ENCODE measurements at regions not wholly inside any gene's neighbourhood (a gene's known extent, or its start where the extent isn't known, plus 50 kb on each side); places are given as distances from the start of the nearest gene placed in this dataset.
"Not testable (repeated sequence)": the region's sequence is repeated elsewhere in the genome, so short reads cannot be mapped to it uniquely, and the experiment has no call there.

DNA sequence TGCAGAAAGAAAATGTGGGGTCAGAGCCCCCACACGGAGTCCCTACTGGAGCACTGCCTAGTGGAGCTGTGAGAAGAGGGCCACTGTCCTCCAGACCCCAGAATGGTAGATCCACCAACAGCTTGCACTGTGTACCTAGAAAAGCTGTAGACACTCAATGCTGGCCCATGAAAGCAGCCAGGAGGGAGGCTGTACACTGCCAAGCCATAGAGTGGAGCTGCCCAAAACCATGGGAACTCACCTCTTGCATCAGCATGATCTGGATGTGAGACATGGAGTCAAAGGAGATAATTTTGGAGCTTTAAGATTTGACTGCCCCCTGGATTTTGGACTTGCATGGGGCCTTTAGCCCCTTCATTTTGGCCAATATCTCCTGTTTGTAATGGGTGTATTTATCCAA, 452.3 kb downstream of the MRPL39 start:
- DNase-seq (ENCODE audit: low read depth, low spot score), result not testable (repeated sequence)

DNA sequence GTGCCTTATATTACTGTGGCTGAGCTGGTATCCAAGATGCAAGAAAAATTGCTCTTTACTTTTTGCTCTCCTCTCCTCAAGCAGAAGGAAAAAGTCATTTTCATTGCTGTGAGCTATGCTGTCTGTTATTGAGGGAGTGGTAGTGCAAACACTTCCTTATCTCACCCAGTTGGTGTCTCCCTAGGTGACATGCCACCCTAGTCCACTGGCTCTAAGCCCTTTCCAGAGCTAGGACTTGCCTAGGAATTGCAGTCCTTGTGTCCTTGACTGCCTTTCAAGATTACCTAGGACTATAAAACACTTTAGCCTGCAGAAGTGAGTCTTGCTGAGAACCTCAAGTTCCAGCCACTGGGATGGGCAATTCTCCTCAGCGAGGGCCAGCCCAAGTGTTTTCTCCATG, 458.3 kb downstream of the MRPL39 start:
- DNase-seq (ENCODE audit: low read depth, low spot score), result no peak

DNA sequence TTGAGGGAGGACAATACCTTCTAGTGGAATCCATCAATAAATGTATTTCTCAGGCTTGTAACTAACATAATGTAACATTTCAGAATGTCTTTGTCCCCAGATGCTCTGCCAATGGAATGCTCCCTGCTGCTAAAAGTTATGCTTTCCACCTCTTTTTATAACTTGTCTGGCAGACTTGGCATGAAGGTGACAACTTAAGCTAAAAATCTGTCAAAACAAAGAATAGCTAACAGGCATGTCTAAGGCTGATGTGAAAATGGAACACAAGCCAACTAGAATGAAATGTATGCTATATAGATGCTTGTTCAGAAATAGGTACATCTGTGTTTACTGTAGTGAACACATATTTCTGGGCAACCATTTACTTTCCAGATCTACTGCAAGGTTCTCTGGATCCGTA, 467.9 kb downstream of the MRPL39 start:
- no peak for DNase-seq (ENCODE audit: low read depth, low spot score)

DNA sequence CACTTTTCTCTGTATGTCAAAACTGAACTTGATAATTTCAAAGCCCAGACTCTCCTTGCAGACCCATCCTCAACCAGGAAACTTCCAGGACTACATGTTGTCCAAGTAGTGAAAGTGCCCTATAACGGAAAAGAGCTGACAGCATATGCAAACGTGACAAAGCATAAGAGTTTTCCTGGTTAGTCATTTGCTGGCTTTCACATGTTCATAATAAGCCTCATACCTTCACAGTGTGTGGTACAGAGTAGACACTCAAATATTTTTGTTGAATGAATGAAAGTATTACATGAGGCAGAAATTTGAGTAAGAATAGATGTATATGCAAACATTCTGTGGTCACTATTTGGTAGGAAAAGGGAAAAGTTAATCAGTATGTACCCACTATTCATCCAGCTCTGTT, 473.3 kb downstream of the MRPL39 start:
- no peak for DNase-seq (ENCODE audit: low read depth, low spot score)

DNA sequence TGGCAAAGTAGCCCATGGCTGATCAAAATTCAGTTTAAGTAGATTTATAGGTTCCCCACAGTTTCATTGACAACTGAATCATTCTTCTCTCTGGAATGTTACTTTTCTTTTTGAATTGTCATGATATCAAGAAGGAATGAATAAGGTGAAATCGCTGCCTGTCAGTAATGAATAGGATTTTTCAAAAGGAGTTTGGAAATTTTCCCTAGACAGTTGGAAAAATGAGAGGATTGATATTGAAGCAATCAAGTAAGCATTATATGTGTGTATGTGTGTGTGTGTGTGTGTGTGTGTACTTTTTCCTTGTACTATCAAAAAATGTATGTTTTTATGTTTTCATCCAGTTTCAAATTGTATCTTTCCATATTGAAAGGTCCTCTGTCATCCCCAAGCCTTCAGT, 479.5 kb downstream of the MRPL39 start:
- no peak for DNase-seq (ENCODE audit: low read depth, low spot score)

DNA sequence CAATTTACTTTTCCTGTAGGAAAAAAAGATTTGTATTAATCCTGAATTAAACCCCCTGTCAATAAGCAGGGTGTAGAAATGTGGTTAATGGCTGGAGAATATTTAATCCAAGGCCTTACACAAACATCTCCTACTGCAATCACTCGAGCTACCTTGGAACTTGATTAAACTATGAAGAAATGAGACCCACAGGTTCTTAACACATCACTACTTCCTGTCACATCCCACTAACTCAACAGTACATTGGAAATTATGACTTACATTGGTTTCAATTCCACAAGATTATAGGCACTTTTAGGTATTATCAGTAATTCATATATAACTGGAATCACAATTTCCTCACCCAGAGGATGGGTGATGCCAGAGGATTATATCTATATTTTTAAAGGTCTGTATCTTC, 480.3 kb downstream of the MRPL39 start:
- DNase-seq (ENCODE audit: low read depth, low spot score), result no peak

DNA sequence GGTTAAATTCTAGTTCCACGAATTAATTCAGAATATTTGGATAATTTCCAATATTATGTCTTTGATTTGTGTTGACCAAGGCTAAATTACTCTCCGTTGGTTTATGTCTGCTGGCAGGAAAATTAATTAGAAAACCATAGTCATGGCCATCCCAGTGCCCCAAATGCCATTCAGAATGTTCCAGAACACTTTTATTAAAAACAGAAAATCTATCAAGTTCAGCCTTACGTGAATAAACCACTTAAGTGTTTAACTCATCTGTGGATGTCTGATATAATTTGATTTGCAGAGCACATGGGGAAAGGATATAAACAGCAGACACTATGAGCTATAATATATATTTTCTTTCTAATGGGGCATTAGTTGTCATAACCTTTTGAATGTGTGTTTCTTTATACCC, 480.7 kb downstream of the MRPL39 start:
- no peak for DNase-seq (ENCODE audit: low read depth, low spot score)

DNA sequence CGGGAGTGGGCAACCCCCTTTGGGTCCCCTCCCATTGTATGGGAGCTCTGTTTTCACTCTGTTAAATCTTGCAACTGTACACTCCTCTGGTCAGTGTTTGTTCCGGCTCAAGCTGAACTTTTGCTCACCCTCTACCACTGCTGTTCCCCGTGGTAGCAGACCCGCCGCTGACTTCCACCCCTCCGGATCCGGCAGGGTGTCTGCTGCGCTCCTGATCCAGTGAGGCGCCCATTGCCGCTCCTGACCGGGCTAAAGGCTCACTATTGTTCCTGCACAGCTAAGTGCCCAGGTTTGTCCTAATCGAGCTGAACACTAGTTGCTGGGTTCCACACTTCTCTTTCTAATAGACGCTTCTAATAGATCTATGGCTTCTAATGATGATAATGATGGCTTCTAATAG, 488.6 kb downstream of the MRPL39 start:
- DNase-seq (ENCODE audit: low read depth, low spot score), result no peak

DNA sequence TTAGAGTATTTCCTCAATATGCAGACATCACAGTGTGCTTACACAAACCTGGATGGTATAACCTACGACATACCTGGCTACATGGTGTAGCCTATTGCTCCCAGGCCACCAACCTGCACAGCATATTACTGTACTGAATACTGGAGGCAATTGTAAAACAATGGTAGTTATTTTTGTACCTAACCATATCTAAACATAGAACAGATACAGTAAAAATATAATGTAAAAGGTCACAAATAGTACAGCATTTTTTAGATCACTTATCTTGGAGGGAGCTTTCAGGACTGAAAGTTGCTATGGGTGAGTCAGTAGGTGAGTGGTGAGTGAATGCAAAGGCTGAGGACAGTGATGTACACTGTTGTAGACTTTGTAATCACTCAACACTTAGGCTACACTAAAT, 492.3 kb downstream of the MRPL39 start:
- DNase-seq (ENCODE audit: low read depth, low spot score), result no peak

DNA sequence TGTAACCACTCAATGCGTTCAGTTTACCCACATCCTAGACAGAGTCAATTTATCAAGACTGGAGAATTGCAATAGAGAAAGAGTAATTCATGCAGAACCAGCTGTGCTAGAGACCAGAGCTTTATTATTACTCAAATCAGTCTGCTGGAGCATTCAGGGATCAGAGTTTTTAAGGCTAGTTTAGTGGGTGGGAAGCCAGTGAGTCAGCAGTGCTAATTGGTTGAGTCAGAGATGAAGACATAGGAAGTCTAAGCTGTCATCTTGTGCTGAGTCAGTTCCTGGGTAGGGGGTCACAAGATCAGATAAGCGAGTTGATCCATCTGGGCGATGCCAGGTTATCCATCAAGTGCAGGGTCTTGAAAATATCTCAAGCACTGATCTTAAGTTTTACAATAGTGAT, 499.6 kb downstream of the MRPL39 start:
- DNase-seq (ENCODE audit: low read depth, low spot score), result no peak

DNA sequence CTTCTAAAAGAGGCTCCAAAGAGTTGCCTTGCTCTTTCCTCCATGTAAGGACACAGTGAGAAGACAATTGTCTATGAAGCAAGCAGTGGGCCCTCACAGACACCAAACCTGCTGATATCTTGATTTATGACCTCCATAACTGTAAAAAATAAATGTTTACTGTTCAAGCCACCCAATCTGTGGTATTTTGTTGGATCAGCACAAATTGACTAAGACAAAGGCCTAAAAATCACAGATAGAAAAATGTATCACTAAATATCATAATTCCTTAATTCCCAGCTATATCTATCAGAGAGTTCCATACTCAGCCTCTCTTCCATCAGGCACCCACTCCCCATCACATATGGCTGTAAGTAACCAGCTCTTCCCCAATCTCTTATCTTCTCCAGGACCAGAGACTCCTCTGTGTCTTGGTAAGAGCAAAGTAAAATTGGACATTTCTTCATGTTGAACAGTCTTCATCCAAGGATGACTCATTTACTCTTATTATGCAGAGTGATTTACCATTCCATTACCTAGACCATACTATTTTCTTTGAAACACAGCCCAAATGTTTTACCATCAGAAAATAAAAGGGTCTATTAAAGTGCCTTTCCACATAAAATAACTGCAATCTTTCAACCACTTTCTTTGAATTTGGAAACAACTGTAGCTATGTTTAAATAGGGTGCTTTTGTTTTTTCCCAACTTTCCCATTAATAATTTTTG, 503.6 kb downstream of the MRPL39 start:
- DNase-seq (ENCODE audit: low read depth, low spot score), result no peak

DNA sequence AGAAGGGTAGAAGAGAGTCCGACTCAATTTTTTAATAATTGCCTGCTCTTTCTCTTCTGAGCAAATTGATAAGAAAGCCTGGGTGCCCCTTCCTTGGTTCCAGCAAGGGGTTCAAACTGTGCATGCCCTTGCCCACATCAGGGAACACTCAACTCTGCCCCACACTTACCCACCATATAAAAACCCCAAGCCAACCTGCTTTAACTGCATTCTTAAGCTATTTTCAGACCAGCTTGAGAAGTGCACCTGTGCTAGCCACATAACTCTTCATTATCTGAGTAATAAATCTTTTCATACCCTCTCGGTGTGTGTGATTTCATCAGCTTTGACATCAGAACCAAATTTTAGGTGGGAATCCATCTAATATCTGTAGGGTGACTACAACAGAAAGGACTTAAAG, 509.6 kb downstream of the MRPL39 start:
- DNase-seq (ENCODE audit: low read depth, low spot score), result no peak

DNA sequence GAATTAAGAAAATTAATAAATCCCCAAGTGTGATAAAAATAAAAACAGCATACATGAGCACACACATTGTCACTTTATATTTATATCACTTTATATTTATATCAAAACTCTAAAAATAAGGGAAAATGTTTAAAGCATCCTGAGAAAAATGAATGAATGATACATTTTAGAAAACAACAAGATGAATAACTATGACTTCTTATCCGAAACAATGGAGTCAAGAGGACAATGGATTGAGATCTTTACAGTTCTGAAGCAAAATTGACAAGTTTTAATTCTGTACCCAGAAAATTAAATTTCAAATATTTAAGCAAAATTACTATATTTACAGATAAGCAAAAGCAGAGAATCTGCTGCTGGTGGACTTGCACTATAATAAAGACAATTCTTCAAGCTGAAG, 512.6 kb downstream of the MRPL39 start:
- DNase-seq (ENCODE audit: low read depth, low spot score), result no peak

DNA sequence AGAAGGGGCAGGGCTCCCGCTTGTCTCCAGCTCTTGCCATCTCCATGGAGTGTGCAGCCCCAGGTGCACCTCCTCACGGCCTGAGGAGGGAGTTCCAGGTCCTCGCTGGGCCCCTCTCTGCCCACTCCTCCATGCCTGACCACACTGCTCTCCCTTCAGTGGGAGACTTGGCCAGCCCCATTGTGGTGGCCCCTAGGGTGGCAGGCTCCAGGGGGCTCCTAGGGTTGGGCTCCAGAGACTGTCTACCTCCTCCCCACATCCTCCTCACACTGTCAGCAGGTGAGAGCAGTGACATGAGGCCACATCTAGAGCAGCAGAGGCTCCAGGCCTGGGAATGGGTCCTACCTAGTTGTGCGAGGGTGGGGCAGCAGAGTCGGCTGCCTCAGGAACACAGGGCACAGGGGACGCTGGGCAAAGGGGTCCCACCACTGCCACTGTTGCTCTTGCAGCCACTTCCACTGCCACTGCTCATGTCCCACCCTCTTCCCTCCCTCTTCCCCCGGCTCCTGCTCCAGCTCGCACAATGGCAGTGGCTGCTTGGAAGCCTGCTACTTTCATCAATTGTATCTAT, 514.8 kb downstream of the MRPL39 start:
- no peak for DNase-seq (ENCODE audit: low read depth, low spot score)

DNA sequence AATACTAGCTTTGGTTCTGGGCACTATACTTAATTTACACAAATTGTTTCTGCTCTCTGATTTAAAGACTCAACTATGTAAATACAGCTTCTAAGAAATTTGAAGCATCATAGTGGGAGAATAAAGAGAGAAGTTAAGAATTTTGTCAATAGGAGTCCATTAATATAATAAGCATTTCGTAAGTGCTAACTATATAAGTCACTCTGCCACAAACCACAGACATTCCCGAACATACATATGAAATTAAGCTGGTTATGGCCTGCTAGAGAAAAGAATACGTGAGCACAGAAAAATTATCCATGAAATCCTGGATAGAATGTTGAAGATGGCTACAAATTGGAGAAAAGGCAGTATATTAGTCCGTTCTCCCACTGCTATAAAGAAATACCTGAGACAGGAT, 526.2 kb downstream of the MRPL39 start:
- no peak for DNase-seq (ENCODE audit: low read depth, low spot score)

DNA sequence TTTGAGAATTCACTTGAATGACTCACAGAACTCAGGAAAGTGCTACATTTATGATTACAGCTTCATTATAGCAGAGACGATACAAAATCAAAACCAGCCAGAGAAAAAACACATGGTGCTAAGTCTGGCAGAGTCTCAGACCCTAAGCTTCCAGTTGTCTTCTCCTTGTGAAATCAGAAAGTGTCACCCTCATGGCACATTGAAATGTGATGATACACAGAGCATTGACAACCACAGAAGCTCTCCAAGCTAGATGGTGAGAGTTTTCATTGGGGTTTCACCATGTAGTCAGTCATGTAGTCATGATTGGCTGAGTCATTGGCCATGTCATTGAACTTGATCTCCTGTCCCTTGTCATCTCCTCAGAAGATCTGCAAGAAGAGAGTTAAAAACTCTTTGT, 526.6 kb downstream of the MRPL39 start:
- no peak for DNase-seq (ENCODE audit: low read depth, low spot score)

DNA sequence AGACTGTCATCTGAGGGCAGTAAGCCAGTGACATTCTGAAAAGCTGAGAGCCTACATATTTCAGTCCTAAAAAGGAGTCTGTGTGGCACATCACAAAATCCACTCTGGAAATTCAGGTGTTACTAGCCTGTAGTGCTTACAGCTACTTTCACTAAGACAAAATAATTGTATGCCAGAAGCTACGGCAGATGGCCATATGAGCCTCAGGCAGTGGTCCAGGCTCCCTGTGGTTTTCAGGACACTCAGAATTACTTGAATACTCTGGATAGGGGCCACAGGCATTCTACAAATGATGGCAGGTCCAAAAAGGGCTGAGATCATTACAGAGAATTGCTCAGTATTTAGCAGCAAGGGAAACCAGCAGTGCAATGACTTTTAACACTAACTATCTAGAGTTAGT, 527.1 kb downstream of the MRPL39 start:
- DNase-seq (ENCODE audit: low read depth, low spot score), result no peak

DNA sequence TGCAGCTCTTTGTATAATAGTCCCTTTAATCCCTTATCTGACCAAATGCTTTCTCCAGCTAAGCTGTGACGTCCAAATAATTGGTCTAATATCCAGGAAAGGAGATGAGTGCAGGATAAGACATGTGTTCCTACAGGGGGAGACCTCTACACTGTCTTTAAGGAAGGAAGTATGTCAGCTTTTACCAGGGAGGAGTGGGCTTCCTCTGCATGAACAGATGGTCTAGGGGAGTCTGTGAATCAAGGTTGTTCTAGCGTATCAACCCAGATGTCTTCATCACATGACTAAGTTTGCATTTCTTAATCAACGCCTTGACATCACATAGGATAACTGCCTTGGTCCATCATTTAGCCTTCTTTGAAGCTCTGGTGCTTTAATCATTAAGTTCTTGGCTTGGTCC, 528.2 kb downstream of the MRPL39 start:
- DNase-seq (ENCODE audit: low read depth, low spot score), result no peak

DNA sequence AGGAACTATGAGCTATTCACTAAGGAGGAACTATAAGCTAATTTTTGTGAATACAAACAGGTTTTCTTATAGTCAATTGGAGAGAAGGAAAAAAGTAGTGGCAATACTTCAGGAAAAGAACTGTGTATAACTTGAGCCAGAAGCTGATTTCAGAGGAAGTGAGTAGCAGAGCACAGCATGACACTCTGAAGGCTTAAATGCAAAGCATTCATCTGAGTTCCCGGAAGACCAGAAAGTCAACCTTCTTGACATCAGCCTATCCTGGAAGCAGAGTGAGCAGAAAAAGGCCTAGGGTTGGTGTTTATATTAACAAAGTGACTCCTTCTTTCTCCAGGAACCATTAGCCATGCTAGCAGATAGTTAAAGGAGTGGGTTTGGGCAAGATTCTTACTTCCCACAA, 545.2 kb downstream of the MRPL39 start:
- DNase-seq (ENCODE audit: low read depth, low spot score), result no peak

DNA sequence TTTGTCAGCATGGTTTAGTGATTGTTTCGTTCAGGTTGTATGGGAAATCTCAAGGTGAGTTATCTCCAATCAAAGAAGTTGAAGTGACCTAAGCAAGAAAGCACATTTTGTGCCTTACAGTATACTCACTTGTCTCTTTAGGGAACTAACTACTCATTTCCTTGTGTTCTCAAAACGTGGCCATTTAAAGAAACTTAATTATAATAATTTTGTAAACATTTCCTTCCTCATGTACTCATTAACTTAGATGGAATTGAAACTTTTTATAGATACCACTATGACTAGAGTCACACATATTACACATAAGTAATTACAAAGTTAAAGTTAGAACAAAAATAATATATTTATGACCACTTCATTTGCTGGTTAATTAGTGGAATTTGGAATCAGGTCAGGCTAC, 552.6 kb downstream of the MRPL39 start:
- DNase-seq (ENCODE audit: low read depth, low spot score), result no peak

DNA sequence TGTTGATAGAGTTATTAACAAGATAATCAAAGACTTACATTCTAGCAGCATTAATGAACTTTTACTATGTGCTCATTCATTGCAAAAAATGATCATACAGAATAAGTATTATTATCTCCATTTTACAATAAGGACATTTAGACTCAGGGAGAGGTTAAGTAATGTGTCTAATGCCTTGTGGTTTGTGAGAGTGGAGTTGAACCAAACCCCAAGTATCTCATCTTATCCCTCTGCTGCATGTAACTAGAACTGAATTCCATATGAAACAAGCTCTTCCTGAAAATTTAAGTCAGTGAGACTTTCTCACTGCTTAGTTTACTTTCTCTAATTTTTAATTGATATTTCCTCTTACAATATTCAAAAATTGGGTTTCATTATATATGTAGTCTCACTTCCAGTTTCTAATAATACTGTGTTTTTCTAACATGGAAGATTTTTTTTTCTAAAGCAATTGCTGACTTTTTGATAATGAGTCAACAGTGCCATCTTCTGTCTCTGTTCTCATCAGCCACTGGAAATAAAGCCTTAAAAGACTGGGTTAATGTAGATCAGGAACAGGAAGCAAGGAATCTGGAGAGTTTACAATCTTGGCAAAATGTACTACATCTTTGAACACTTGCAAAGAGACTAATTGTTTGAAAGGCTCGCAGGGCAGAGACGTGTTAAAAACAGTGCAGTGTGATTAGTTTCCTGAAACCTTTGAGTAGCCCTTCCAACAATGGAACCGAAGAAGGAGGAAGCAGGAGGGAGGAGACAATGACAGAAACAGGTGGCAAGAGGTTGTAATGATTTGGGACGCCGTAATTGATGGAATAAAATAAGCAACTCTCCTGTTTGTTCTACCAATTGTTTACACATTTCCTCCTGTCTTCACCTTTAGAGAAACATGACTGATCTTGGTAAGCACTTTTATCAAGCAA, 567.6 kb downstream of the MRPL39 start:
- no peak for DNase-seq (ENCODE audit: low read depth, low spot score)

DNA sequence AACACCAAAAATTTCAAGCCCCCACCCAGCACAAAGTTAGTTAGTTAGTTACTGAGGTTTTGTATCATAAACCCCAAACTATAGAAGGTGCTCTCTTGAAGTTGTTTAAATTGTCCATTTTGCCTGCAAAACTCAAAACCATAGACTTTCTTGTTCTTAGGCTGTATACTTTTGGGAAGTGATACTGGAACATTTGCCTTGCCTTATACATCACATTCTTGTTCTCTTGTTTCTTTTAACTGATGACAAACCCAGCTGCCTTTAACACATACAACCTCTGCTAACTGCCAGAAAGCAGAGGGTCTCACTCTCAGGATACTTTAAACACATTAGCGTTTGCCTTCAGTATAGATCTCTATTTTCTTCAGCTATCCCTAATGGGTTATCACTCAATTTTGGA, 570.5 kb downstream of the MRPL39 start:
- DNase-seq (ENCODE audit: low read depth, low spot score), result no peak

DNA sequence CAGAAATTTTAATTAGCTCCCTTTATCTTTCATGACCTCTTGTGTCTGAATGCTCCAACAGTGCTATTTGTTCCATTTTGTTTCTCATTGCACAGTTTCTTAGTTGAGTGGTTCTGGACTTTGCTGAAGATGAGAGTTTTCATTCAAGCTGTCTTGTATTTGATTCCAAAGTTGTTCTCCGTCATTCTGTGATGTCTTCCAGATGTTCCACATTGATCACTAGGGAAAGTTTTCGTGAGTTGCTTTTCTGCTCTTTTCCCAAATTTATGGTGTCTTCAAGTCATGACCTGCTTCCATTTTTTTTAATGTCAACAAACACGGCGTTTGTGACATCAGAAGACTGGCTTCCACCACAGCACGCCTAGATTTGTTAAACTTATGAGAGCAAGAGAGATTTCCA, 575.5 kb downstream of the MRPL39 start:
- DNase-seq (ENCODE audit: low read depth, low spot score), result no peak

All from ELF-1 (cell line).